ENCODE measurements at regions not wholly inside any gene's neighbourhood (a gene's known extent, or its start where the extent isn't known, plus 50 kb on each side); places are given as distances from the start of the nearest gene placed in this dataset.
"Not testable (repeated sequence)": the region's sequence is repeated elsewhere in the genome, so short reads cannot be mapped to it uniquely, and the experiment has no call there.

- peak; percentile 83 for DNase-seq
These were observed 212.4 kb downstream of the OPA1 start for GRCh38 chr3:193805448-193805847.

- DNase-seq = no peak
These were observed 215.3 kb downstream of the OPA1 start for GRCh38 chr3:193808317-193808716.

DNA sequence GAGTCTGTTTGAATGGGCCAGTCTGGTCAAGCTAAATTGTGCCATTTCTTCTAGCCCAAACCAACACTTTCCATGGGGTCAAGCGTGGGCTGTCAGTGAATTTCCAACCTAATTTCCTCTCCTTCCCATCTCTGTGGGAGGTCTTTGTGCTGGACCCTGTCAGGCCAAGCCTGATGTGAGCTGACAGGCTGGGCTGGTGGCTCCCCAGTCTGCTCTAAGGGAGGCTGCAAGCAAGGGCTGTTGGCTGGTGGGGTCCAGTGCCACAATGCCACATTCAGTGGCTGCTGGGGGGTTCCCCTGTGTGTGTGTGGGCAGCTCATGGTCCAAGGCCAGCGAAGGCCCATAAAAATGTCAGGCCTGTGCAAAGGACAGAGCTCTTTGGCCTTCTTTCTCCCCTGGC lies 216.1 kb downstream of the OPA1 start:
- DNase-seq = peak; percentile 26

DNA sequence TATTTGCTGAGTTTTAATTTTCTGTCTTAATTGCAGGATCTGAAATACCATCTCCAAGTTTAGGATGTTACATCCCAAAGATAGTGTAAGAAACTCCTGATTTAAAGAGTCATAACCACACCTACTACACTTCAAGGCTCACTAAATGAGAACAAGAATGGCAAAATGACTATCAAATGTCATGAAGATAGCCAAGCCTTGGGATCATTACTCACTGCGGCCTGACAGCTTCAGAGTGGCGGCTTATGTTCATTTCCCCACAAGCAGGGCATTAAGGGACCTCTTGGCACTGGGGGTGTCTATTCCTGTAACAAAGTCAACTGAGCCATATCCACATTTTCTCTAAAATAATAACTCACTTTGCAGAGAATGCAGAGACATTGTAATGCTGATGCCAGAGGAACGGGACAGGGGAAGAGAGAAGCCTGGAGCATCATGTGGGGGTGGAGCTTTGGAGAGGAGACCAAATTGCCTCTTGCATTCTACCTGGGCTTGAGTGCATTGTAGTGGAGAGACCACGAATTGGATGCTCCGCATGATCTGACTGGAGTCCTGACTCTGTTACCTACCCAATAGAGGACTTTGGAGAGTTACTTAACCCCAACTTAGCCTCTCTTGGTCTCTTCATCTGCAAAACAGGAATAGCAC lies 219.2 kb downstream of the OPA1 start:
- DNase-seq = peak; percentile 26

DNA sequence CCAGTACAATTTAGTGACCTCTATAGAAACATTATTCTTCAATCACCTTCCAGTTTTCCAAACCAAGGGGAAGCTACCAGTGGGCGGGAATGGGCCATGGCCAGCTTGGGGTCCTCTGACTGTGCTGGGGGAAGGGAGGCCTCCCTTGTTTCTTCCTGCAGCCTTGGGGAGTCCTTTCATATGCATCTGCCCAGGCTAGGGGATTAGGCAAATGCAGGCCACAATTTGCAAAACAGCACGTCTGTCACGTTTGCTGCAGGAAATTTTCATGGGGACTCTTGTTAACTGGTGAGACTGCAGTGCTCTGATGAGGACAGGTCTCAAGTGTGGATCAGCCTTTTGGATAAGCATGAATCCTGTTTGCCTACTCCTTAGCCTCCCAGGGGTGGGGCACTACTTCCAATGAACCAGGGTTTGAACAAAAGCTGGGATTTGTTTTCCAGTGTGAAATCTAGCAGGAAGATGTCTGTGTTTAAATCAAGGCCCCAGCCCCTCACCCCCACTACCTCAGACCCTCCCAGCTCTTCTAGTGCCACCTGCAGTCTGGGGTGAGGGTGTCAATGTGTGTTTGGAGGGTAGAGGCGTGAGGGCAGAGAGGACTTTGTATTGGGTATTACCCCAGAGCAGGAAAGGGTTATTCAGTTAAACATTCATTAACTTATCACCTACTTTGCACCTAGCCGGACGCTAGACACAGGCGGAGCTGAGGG lies 219.9 kb downstream of the OPA1 start:
- peak; percentile 32 for DNase-seq

GRCh38 chr3:193813501-193813830 lies 220.5 kb downstream of the OPA1 start:
- DNase-seq = peak; percentile 20

- DNase-seq = peak; percentile 36
These were observed 221.3 kb downstream of the OPA1 start for GRCh38 chr3:193814166-193814892.

DNA sequence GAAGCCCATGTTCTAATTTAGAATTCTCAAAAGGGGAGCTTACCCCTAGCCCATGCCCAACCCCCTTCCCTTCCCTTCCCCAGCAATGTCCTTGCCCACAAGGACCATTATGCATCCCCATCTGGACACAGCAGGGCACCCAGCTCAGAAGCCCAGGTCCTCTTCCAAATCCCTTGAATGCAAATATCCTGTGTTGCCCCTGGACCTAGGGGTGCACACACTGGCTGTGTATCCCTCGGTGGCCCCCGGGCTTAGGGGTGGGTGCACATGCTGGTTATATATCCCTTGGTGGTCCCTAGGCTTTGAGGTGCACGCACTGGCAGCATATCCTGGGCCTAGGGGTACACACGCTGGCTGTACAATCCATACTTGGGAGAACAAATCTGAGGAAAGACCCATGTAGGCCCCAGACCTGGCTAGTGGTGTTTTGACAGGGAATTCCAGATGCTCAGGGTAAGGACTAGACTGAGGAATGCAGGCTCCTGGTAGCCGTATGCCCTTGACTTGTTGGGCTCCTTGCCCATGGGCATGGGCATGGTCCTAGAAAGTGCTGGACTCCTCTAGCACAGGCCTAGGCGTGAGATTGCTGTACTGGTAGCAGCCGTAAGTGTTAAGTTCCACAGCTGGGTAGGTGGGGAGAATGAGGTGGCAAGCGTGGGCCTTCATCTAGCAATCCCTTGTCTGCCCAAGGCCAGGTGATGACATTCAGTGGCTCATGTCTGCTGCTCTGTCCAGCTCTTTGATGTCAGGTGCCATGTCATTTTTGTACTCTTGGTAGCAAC lies 222.4 kb downstream of the OPA1 start:
- no peak for DNase-seq

- DNase-seq = no peak
These were observed 223.0 kb downstream of the OPA1 start for GRCh38 chr3:193816028-193816395.

GRCh38 chr3:193816656-193817311 lies 223.8 kb downstream of the OPA1 start:
- peak; percentile 92 for DNase-seq

DNA sequence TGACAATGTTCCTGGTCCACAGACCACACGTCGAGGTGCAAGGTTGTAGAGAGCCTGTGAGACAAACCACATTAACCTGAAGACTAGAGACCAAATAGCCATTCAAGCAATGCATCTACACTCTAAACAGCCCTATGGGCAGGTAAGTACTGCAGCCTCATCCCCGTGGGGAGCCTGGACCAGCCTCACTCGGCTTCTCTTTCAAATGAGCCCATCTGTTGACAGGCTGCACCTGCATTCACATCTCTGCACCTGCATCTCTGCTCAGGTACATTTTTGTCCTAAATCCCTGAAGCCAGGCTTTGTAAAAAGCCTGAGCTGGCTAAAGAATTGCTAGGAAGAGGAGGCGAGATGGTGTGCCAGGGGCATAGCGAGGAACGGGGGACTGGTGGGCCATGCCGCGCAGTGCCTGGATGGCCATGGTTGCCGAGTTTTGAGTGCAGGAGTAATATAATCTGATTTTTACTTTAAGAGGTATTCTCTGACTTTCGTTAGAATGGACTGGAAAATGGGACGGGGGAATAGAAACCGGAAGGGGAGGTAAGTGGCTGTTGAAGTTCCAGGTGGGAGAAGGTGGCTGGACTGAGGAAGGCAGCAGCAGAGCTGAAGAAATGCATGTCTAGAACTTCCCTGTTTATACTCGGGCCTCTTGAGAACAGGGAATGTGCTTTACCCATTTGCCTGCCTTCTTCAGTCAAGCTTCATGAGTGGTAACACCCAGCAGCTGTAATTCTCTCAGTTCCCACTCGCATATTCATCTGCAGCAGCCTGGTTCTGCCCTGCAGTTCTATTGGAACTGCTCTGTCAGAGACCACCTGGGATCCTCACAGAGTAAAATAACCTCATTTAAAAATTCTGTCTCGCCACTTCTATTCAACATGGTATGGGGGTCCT lies 226.4 kb downstream of the OPA1 start:
- no peak for DNase-seq

DNA sequence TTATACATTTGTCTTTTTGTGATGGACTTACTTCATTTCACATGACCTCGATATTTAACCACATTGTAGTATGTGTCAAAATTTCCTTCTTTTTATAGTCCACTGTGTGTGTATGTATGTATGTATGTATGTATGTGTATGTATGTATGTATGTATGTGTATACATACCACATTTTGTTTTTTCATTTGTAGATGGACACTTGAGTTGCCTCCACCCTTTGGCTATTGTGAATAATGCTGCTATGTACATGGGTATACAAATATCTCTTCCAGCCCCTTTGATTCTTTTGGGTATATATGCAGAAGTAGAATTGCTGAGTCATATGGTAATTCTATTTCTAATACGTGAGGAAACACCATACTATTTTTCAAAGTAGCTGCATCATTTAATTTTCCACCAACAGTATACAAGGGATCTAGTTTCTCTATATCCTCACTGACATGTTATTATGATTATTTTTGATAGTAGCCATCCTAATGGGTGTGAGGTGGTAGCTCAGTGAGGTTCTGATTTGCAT lies 228.2 kb downstream of the OPA1 start:
- DNase-seq = no peak

GRCh38 chr3:193822492-193823212 lies 229.6 kb downstream of the OPA1 start:
- DNase-seq = no peak

DNA sequence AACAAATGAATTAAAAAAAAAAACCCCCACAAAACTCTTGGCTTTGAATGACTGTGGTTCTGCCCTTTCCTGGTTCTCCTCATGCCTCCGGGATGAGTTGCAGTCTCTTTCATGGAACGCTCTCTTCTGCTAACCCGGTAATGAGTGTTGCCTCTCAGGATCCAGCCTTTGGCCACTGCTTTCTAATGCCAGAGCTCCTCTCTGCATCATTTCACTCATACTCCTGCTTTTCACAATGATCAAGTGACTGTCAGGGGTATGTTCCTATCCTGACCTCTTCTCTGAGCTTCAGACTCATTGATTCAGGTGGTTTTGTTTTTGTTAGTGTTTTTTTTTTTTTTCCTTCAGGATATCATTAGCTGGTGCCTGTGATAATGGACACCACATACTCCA lies 230.2 kb downstream of the OPA1 start:
- DNase-seq = not testable (repeated sequence)

DNA sequence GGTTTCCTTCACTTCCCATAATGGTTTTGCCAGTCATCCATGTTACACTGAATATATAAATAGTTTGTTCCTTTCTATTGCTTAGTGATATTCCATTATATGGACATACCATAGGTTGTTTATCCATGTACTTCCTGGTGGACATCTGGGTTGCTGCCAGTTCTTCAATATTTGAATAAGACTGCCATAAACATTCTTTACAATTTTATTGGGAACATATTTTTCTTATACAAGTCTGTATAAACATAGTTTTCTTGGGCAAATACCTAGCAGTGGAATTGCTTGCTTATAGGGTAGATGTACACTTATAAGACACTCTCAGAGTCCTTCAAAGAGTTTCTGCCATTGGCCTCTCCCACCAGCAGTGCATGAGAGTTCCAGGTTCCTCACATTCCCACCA lies 231.4 kb downstream of the OPA1 start:
- DNase-seq = no peak

GRCh38 chr3:193825617-193826016 lies 232.6 kb downstream of the OPA1 start:
- DNase-seq = no peak

GRCh38 chr3:193826159-193826795 lies 233.3 kb downstream of the OPA1 start:
- no peak for DNase-seq

GRCh38 chr3:193827040-193827669 lies 234.1 kb downstream of the OPA1 start:
- no peak for DNase-seq

- DNase-seq = no peak
These were observed 234.9 kb downstream of the OPA1 start for GRCh38 chr3:193827871-193828270.

- DNase-seq = no peak
These were observed 235.5 kb downstream of the OPA1 start for GRCh38 chr3:193828477-193828876.

Measured in right forelimb (tissue), 1 donor.